SHP77 treated with DMSO at 0.1 percent for 48 hours (cell line): ENCODE measurements at regions not wholly inside any gene's neighbourhood (a gene's known extent, or its start where the extent isn't known, plus 50 kb on each side); places are given as distances from the start of the nearest gene placed in this dataset.

Source experiments
- DNase-seq: peaks from one replicate; lab custom pipeline; 2025; lab: John Stamatoyannopoulos, UW

DNA sequence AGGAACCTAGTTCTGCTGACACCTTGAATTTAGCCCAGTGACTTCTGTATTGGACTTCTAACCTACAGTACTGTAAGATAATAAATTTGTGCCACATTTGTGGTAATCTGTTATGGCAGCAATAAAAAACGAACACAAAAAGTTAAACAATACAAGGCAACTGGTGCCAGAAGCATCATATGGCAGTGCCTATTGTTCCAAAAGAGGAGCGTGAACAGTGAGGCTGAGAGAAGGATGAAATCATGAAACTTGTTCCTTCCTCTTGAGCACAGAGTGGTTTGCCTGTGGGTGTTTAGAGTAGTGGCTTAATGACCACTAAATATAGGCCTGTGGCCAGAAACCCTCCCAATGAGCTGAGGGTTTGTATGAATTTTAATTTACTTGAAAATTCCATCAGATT is 69.7 kb upstream of the PGRMC2 start:
- DNase-seq = no peak

DNA sequence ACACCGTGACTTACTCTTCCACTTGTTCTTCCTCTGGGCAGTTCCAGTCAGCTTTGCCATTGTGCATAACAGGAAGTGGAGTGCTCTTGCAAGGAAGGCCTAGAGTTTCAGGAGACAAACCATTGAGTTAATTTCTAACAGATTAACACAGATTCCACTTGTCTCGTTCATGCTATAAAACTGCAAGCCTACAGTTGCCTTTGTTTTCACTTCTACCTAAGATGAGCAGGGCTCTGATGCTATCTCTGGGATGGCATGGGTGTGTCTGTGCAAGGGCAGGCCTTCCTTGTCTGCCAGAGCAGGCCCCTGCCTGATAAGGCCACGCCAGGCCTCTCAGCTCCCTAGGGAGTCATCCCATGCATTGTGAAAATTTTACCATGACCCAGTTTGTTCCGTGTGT is 67.7 kb upstream of the PGRMC2 start:
- DNase-seq = no peak

GRCh38 chr4:128354205-128354821 is 66.7 kb upstream of the PGRMC2 start:
- peak; percentile 29 for DNase-seq

- no peak for DNase-seq
Measured at GRCh38 chr4:128353791-128354190, 66.2 kb upstream of the PGRMC2 start.

GRCh38 chr4:128351502-128351901 is 63.9 kb upstream of the PGRMC2 start:
- DNase-seq = no peak

GRCh38 chr4:128350449-128351045 is 62.9 kb upstream of the PGRMC2 start:
- DNase-seq = peak; percentile 43

- peak; percentile 67 for DNase-seq
Measured at GRCh38 chr4:128349921-128350320, 62.3 kb upstream of the PGRMC2 start.

DNA sequence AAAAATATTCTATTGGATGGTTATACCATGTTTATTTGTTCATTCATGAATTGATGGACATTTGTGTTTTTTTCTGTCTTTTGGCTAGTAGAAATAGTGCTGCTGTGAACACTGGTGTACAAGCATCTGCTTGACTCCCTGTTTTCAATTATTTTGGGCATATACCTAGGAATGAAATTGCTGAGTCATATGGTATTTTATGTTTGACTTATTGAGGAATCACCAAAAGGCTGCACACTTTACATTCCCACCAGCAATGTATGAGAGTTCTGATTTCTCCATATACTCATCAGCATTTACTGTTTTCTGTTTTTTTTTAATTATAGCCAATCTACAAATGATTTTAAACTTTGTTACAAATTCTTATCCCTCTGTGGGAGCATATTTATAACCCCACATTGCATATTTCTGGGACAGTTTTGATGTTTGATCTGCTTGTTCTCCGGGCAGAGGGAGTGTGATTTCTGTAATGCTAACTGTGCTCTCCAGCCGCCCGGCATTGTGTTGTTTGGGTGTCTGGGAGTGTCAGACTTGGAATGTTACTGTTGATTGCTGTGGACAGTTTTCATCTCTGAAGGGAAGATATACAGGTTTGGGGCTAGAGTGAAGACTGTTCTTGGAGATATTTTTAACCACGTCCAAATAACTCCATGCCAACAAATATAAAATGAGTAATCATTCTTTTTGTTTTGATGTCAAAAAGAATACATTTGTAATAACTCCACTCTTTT is 60.5 kb upstream of the PGRMC2 start:
- DNase-seq = no peak

DNA sequence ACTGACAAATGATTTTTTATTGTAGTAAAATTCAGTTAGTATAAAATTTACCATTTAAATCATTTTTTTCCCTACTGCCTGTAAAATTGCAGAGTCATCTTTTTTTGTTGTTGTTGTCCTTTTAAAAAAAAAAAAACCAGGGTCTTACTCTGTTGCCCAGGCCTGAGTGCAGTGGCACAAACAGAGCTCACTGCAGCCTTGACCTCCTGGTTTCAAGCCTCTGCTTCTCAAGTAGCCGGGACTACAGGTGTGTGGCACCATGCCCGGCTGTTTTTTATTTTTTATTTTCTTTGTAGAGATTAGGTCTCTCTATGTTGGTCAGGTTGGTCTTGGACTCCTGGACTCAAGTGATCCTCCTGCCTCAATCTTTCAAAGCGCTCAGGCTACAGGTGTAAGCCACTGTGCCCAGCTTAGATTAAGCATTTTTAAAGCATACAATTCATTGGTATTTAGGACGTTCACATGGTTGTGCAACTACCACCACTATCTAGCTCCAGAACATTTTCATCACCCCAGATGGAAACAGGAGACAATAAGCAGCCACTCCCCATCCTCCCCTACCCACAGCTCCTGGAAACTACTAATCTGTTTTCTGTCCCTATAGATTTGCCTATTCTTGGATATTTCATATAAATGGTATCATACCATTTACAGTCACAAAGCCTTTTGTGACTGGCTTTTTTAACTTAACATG is 59.7 kb upstream of the PGRMC2 start:
- DNase-seq = no peak

- no peak for DNase-seq
Measured at GRCh38 chr4:128346054-128346716, 58.6 kb upstream of the PGRMC2 start.

GRCh38 chr4:128345650-128346049 is 58.0 kb upstream of the PGRMC2 start:
- no peak for DNase-seq

GRCh38 chr4:128342762-128343161 is 55.1 kb upstream of the PGRMC2 start:
- no peak for DNase-seq

DNA sequence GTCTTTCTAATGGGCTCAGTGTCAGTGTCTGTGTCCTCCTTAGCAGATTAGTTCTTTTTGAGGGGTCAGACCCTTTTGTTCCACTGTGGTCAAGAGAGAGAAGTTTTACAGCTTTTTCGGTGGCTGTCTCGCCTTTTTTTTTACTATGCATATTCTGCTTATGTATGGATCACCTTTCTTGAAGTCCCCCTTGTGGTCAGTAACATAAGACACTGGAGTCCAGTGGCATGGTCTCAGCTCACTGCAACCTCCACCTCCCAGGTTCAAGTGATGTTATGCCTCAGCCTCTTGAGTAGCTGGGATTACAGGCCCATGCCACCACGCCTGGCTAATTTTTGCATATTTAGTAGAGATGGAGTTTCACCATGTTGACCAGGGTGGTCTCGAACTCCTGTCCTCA is 54.0 kb upstream of the PGRMC2 start:
- no peak for DNase-seq

DNA sequence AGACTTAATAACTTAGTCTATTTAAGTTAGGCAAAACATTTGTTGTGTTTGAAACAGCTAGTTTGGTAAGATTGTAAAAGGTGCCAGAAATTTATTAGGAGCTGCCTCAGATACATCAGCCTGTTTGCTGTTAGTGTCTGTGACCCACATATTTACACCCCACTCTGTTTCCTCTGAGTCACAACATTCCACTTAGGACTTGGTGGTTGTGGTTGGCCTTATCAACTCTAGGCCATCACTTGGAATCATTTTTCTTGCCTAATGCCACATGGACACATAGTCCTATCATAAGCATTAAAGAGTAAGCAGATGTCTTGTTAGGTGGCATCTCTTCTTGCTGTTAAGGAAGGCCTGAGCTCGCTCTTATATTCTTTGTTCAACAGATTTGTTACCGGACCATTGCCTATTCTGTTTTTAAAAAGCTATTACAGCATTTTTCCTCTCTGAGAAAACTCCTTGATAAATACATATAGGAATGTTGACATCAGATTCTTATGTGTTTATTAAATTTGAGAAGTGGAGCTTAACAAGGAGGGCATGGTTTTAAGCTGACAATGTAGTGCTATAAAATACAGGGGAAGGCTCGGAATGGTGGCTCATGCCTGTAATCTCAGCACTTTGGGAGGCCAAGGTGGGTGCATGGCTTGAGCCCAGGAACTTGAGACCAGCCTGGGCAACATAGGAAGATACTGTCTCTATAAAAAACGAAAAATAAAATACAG is 51.2 kb upstream of the PGRMC2 start:
- no peak for DNase-seq

DNA sequence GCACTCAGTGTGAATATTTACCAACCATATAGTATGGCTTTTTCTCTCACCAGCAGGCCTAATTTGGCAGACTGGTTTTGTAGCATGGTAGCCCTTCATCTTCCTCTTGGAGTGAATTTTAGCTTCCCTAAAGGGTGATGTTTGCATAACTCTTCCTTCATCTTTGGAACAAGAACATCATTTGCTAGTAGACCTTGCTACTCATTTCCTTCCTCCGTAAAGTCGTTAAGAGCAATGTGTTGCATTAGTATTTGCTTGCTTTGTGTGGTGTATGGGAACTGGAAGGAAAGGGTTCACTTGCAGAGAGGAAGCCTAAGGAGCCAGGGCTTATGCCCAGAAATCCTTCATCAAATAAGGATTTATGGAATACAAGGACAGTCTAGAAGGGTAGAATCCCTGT is 50.2 kb upstream of the PGRMC2 start:
- DNase-seq = no peak
